Liver (tissue), 3 donors: ENCODE measurements at regions not wholly inside any gene's neighbourhood (a gene's known extent, or its start where the extent isn't known, plus 50 kb on each side); places are given as distances from the start of the nearest gene placed in this dataset.

Source experiments
- JUND ChIP-seq, 2 donors: IDR thresholded peaks; 2 replicates each; pipeline ENCODE4 v1.6.1; 2016; ENCODE audit warnings: antibody characterized with exemption in 2 of 2
- TAF1 ChIP-seq: conservative IDR thresholded peaks from 2 replicates; pipeline ENCODE4 v1.6.1; 2016; ENCODE audit warnings: antibody characterized with exemption, mild to moderate bottlenecking
- TF ChIP-seq, protein P1 (sequence below): IDR thresholded peaks from 2 replicates; pipeline ENCODE4 v1.6.1; 2016; ENCODE audit warnings: antibody characterized with exemption
- TF ChIP-seq, protein P2 (sequence below): fragments of 150-350 bp; IDR thresholded peaks from 2 replicates; pipeline ENCODE4 v1.5.1; 2017; ENCODE audit warnings: improper control_type of control experiment, low read depth, low read length; ENCODE audit not compliant: missing input control
- TF ChIP-seq, protein P3 (sequence below): IDR thresholded peaks from 2 replicates; pipeline ENCODE4 v1.6.1; 2016; ENCODE audit warnings: antibody characterized with exemption
- donor health status: healthy.
- donor health status: healthy.

DNA sequence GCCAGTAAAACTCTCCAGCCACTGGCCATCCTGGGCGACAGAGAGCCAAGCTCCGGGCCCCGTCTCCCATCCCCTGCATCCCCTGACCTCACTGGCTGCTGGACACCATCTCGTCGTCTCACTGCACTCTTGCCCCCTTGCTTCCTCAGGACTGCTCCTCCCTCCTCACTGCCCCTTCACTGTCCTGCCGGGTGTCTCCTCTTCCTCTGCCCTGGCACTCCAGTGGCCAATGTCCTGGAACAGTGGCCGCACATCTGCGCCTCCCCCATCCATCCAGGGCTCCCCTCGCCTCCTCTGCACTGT is 800.4 kb downstream of the BRD1 start:
- no peak for TF ChIP-seq TAF1
- TF ChIP-seq JUND (IDR thresholded peaks at IDR 0.05) = no peak
- TF ChIP-seq, protein P1, sequence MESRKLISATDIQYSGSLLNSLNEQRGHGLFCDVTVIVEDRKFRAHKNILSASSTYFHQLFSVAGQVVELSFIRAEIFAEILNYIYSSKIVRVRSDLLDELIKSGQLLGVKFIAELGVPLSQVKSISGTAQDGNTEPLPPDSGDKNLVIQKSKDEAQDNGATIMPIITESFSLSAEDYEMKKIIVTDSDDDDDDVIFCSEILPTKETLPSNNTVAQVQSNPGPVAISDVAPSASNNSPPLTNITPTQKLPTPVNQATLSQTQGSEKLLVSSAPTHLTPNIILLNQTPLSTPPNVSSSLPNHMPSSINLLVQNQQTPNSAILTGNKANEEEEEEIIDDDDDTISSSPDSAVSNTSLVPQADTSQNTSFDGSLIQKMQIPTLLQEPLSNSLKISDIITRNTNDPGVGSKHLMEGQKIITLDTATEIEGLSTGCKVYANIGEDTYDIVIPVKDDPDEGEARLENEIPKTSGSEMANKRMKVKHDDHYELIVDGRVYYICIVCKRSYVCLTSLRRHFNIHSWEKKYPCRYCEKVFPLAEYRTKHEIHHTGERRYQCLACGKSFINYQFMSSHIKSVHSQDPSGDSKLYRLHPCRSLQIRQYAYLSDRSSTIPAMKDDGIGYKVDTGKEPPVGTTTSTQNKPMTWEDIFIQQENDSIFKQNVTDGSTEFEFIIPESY = no peak
- TF ChIP-seq, protein P2, sequence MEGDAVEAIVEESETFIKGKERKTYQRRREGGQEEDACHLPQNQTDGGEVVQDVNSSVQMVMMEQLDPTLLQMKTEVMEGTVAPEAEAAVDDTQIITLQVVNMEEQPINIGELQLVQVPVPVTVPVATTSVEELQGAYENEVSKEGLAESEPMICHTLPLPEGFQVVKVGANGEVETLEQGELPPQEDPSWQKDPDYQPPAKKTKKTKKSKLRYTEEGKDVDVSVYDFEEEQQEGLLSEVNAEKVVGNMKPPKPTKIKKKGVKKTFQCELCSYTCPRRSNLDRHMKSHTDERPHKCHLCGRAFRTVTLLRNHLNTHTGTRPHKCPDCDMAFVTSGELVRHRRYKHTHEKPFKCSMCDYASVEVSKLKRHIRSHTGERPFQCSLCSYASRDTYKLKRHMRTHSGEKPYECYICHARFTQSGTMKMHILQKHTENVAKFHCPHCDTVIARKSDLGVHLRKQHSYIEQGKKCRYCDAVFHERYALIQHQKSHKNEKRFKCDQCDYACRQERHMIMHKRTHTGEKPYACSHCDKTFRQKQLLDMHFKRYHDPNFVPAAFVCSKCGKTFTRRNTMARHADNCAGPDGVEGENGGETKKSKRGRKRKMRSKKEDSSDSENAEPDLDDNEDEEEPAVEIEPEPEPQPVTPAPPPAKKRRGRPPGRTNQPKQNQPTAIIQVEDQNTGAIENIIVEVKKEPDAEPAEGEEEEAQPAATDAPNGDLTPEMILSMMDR = no peak
- TF ChIP-seq, protein P3, sequence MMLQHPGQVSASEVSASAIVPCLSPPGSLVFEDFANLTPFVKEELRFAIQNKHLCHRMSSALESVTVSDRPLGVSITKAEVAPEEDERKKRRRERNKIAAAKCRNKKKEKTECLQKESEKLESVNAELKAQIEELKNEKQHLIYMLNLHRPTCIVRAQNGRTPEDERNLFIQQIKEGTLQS = no peak
